ENCODE measurements at regions not wholly inside any gene's neighbourhood (a gene's known extent, or its start where the extent isn't known, plus 50 kb on each side); places are given as distances from the start of the nearest gene placed in this dataset.

DNA sequence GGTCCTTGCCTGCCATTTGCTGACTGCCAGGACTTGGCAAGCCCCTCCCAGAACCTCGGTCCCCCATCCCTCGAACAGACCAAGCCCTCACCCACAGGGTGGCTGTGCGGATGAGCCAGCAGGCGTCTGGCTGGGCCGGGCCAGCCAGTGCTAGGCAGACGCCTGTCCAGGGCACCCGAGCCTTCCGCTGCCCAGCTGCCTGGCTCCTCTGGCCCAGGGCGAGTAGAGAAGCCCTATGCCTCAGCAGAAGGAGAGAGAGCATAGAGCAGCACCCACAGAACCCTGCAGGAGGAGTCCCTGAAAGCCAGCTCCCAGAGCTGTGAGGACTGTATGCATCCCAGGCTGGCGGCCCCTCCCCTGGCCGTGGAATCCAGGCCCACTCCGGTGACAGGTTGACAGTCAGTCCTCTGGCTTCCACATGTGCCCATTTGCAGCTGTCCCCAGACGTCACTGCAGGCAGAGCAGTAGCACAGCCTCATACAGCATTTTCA, 62.1 kb upstream of the GLI2 start:
- no peaks in the 10 kb centered on the region for H3K79me2 ChIP-seq (replicated peaks; ENCODE audit: insufficient read depth)
- peaks cover 7% of the 10 kb centered on the region; the same call in 2 of the 3 replicates for H3K4me1 Mint-ChIP-seq
- no peaks in the 10 kb centered on the region for H4K20me1 ChIP-seq (replicated peaks; ENCODE audit: insufficient read depth)
- H3K27me3 ChIP-seq (ENCODE audit: insufficient read depth): peaks cover 7% of the 10 kb centered on the region; the same call in 1 of the 2 replicates
- H3F3A ChIP-seq (replicated peaks; ENCODE audit: low read depth): no peaks in the 10 kb centered on the region
- peaks cover 2% of the 10 kb centered on the region; the same call in 1 of the 2 replicates for H3K9me2 ChIP-seq (ENCODE audit: insufficient read depth)
- no peaks in the 10 kb centered on the region for H3K36me3 ChIP-seq (ENCODE audit: insufficient read depth)
- DNase-seq (ENCODE audit: low spot score): no peak
- no peak overlapping the region for H3K27ac ChIP-seq (ENCODE audit: low read depth)
- H3K4me3 Mint-ChIP-seq: no peak overlapping the region
- H3K4me3 ChIP-seq: no peak overlapping the region
- H3K9me3 Mint-ChIP-seq: peaks cover 2% of the 10 kb centered on the region; the same call in 1 of the 3 replicates
- no peak overlapping the region for H2AFZ ChIP-seq
- no peaks in the 10 kb centered on the region; the same call in 2 of the 3 replicates for H3K36me3 Mint-ChIP-seq (ENCODE audit: low read depth)
- H3K27me3 Mint-ChIP-seq (ENCODE audit: insufficient read depth, low read depth, poor library complexity): peaks cover 32% of the 10 kb centered on the region
- no peak for ATAC-seq
- H3K4me1 ChIP-seq (ENCODE audit: insufficient read depth): no peaks in the 10 kb centered on the region
- H3K4me2 ChIP-seq: no peak overlapping the region
- TF ChIP-seq ZNF114 (CRISPR knock-in tag; IDR thresholded peaks at IDR 0.05) (no peak), CTCF (conservative IDR thresholded peaks at IDR 0.05; ENCODE audit: low read depth in 2 of 2) (no peak), STAT1 (IDR thresholded peaks at IDR 0.05; ENCODE audit: unreplicated experiment) (no peak), CREB1 (CRISPR knock-in tag; IDR thresholded peaks at IDR 0.05; ENCODE audit: low read depth) (no peak), REST (IDR thresholded peaks at IDR 0.05; ENCODE audit: unreplicated experiment) (no peak), ETS1 (IDR thresholded peaks at IDR 0.05) (no peak), POLR2AphosphoS5 (IDR thresholded peaks at IDR 0.05; ENCODE audit: low read depth) (no peak), JUNB (IDR thresholded peaks at IDR 0.05; ENCODE audit: unreplicated experiment) (no peak)
- TF ChIP-seq, protein P1, sequence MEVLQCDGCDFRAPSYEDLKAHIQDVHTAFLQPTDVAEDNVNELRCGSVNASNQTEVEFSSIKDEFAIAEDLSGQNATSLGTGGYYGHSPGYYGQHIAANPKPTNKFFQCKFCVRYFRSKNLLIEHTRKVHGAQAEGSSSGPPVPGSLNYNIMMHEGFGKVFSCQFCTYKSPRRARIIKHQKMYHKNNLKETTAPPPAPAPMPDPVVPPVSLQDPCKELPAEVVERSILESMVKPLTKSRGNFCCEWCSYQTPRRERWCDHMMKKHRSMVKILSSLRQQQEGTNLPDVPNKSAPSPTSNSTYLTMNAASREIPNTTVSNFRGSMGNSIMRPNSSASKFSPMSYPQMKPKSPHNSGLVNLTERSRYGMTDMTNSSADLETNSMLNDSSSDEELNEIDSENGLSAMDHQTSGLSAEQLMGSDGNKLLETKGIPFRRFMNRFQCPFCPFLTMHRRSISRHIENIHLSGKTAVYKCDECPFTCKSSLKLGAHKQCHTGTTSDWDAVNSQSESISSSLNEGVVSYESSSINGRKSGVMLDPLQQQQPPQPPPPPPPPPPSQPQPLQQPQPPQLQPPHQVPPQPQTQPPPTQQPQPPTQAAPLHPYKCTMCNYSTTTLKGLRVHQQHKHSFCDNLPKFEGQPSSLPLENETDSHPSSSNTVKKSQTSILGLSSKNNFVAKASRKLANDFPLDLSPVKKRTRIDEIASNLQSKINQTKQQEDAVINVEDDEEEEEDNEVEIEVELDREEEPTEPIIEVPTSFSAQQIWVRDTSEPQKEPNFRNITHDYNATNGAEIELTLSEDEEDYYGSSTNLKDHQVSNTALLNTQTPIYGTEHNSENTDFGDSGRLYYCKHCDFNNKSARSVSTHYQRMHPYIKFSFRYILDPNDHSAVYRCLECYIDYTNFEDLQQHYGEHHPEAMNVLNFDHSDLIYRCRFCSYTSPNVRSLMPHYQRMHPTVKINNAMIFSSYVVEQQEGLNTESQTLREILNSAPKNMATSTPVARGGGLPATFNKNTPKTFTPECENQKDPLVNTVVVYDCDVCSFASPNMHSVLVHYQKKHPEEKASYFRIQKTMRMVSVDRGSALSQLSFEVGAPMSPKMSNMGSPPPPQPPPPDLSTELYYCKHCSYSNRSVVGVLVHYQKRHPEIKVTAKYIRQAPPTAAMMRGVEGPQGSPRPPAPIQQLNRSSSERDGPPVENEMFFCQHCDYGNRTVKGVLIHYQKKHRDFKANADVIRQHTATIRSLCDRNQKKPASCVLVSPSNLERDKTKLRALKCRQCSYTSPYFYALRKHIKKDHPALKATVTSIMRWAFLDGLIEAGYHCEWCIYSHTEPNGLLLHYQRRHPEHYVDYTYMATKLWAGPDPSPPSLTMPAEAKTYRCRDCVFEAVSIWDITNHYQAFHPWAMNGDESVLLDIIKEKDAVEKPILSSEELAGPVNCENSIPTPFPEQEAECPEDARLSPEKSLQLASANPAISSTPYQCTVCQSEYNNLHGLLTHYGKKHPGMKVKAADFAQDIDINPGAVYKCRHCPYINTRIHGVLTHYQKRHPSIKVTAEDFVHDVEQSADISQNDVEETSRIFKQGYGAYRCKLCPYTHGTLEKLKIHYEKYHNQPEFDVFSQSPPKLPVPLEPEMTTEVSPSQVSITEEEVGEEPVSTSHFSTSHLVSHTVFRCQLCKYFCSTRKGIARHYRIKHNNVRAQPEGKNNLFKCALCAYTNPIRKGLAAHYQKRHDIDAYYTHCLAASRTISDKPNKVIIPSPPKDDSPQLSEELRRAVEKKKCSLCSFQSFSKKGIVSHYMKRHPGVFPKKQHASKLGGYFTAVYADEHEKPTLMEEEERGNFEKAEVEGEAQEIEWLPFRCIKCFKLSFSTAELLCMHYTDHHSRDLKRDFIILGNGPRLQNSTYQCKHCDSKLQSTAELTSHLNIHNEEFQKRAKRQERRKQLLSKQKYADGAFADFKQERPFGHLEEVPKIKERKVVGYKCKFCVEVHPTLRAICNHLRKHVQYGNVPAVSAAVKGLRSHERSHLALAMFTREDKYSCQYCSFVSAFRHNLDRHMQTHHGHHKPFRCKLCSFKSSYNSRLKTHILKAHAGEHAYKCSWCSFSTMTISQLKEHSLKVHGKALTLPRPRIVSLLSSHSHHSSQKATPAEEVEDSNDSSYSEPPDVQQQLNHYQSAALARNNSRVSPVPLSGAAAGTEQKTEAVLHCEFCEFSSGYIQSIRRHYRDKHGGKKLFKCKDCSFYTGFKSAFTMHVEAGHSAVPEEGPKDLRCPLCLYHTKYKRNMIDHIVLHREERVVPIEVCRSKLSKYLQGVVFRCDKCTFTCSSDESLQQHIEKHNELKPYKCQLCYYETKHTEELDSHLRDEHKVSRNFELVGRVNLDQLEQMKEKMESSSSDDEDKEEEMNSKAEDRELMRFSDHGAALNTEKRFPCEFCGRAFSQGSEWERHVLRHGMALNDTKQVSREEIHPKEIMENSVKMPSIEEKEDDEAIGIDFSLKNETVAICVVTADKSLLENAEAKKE (CRISPR knock-in tag; IDR thresholded peaks at IDR 0.05): no peak
- no peak overlapping the region for H3K27ac Mint-ChIP-seq
